Subcutaneous abdominal adipose tissue (tissue), 5 donors: ENCODE measurements at regions not wholly inside any gene's neighbourhood (a gene's known extent, or its start where the extent isn't known, plus 50 kb on each side); places are given as distances from the start of the nearest gene placed in this dataset.

Source experiments
- H3K27ac ChIP-seq: one replicate; pipeline ENCODE4 v1.7.0; 2013; ENCODE audit warnings: low read depth, mild to moderate bottlenecking, inconsistent platforms, low read length, moderate library complexity
- H3K27me3 ChIP-seq, 5 donors: one replicate each; pipeline ENCODE4 v1.7.0; 2013; ENCODE audit warnings: low read length in 5 of 5, inconsistent platforms in 1 of 5; ENCODE audit not compliant: control insufficient read depth in 5 of 5, insufficient read depth in 4 of 5
- H3K36me3 ChIP-seq, 5 donors: one replicate each; pipeline ENCODE4 v1.7.0; 2013; ENCODE audit warnings: low read length in 5 of 5; ENCODE audit not compliant: control insufficient read depth in 5 of 5, insufficient read depth in 5 of 5
- H3K4me1 ChIP-seq, 5 donors: one replicate each; pipeline ENCODE4 v1.7.0; 2013; ENCODE audit warnings: low read length in 5 of 5, mild to moderate bottlenecking in 3 of 5, moderate library complexity in 1 of 5; ENCODE audit not compliant: control insufficient read depth in 5 of 5, insufficient read depth in 5 of 5
- H3K4me3 ChIP-seq, 5 donors: one replicate each; pipeline ENCODE4 v1.7.0; 2013; ENCODE audit warnings: low read length in 5 of 5, low read depth in 1 of 5
- H3K9ac ChIP-seq, 5 donors: one replicate each; pipeline ENCODE4 v1.7.0; 2013; ENCODE audit warnings: low read length in 5 of 5, mild to moderate bottlenecking in 4 of 5, moderate library complexity in 3 of 5
- H3K9me3 ChIP-seq, 5 donors: one replicate each; pipeline ENCODE4 v1.7.0; 2013; ENCODE audit warnings: low read length in 5 of 5; ENCODE audit not compliant: control insufficient read depth in 5 of 5
- donor health status: healthy.
- donor health status: healthy.
- donor health status: healthy.
- donor health status: healthy.
- donor health status: healthy.

DNA sequence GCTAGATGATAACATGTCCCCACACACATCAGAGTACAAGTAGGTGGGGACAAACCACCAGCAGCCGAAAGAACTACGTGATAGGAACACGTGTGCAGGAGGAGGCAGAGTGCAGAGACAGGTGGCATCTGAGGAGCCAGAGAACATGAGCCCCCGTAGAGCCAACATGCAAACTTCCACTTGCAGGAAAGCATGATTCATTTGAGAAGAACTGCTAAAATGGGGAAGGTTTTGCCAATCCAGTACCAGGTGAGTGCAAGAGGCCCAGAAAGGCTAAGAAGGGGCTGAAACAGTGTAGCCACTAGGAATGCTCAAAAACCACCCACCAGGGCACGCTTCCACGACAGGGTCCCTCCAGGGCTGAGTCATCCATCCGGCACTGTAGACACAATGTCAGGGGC is 149.8 kb upstream of the TENM3 start:
- Histone ChIP-seq H3K27me3 (no peaks in the 10 kb centered on the region), H3K4me1 (no peaks in the 10 kb centered on the region), H3K4me3 (no peak overlapping the region), H3K9ac (no peak overlapping the region), H3K27ac (no peak overlapping the region), H3K36me3 (no peaks in the 10 kb centered on the region), H3K9me3 (peaks cover 0 to 9% (median 2%) of the 10 kb centered on the region in 5 donors)

DNA sequence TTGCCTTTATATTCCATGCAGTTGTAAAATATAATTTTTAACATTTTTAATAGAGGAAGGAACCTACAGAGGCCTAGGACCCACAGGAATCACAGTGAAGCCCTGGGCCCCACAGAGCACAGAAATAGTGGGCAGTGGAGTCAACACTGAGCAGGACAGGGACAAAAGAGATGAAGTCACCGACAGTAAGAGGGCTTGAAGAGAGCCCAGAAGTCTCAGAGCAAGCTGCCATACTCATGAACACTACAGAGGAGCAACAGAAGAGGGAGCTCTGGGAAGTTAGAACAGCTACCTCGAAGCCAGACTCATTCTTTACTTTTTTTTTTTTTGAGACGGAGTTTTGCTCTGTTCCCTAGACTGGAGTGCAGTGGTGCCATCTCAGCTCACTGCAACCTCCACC is 149.3 kb upstream of the TENM3 start:
- H3K27me3 ChIP-seq: no peaks in the 10 kb centered on the region
- no peaks in the 10 kb centered on the region for H3K4me1 ChIP-seq
- H3K4me3 ChIP-seq: no peak overlapping the region
- H3K9me3 ChIP-seq: peaks cover 0 to 10% (median 2%) of the 10 kb centered on the region in 5 donors
- no peak overlapping the region for H3K27ac ChIP-seq
- no peak overlapping the region for H3K9ac ChIP-seq
- no peaks in the 10 kb centered on the region for H3K36me3 ChIP-seq

DNA sequence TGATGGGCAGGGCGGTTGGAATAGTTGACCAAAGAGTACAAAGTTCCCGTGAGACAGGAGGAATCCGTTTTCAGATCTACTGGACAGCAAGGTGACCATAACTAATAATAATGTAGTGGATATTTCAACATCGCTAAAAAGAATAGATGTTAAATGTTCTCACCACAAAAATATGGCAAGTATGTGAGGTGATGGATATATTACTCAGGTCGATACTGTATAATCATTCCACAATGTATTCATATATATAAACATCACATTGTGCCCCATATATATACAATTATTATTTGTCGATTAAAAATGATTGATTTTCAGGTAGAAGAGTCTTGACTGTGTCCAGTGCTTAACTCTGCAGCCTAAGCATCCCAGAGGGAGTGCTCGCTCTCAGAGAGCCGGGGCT is 141.6 kb upstream of the TENM3 start:
- Histone ChIP-seq H3K4me3 (no peak overlapping the region), H3K36me3 (no peaks in the 10 kb centered on the region), H3K4me1 (no peaks in the 10 kb centered on the region), H3K9me3 (peaks cover 0 to 10% (median 2%) of the 10 kb centered on the region in 5 donors), H3K27ac (no peak overlapping the region), H3K9ac (no peak overlapping the region), H3K27me3 (no peaks in the 10 kb centered on the region)

DNA sequence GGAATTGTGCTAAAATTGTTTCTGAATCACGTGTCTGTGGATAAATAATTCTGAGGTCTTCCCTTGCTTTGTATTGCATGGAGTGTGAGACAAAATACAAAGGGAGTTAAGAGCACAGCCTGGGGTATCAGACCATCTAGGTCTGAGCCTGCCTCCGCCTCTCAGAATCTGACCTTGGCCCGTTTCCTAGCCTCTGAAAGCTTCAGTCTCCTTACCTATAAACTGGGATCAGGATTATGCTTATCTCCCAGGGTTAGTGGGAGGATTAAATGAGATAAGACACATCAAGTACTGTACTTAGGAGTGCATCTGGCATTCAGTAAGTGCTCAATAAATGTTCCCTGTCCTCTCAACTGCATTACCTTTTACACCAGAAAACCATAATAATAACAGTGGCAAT is 140.6 kb upstream of the TENM3 start:
- no peak overlapping the region for H3K9ac ChIP-seq
- peaks cover 0 to 10% (median 0%) of the 10 kb centered on the region in 5 donors for H3K9me3 ChIP-seq
- H3K4me1 ChIP-seq: no peaks in the 10 kb centered on the region
- H3K4me3 ChIP-seq: no peak overlapping the region
- no peaks in the 10 kb centered on the region for H3K36me3 ChIP-seq
- H3K27me3 ChIP-seq: no peaks in the 10 kb centered on the region
- no peak overlapping the region for H3K27ac ChIP-seq

DNA sequence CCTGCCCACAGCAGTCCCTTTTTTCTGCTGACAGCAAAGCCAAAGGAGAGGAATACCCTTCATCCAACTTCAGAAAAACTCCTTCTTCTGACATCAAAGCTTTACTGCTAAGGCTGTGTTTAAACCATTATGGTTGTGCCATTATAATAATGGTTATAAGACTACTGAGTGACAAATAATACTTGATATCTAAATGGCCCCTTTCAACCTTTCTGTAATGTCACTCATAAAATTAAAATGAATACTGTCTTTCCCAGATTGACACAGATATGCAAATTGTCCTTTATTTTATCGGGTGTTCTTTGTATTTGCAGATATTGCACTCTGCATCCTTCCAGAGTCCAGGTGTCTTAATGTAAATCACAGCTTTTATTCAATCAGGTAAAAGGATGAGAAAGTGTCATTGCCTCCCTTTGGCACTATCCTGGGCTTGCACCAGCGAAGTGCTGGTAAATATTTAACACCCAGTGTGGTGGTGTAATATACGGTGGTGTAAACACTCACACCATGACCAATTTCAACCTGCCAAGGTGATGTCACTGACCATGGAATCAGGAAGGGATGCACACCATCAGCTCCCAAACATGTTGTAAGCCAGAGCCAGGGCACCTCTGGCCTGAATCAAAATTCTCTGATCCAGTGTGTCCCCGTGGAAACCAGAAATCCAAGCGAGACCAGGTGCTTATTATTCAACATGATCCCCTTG is 139.4 kb upstream of the TENM3 start:
- no peak overlapping the region for H3K27ac ChIP-seq
- no peaks in the 10 kb centered on the region for H3K36me3 ChIP-seq
- H3K9me3 ChIP-seq: no peaks in the 10 kb centered on the region
- no peak overlapping the region for H3K9ac ChIP-seq
- H3K4me1 ChIP-seq: no peaks in the 10 kb centered on the region
- H3K4me3 ChIP-seq: no peak overlapping the region
- no peaks in the 10 kb centered on the region for H3K27me3 ChIP-seq

DNA sequence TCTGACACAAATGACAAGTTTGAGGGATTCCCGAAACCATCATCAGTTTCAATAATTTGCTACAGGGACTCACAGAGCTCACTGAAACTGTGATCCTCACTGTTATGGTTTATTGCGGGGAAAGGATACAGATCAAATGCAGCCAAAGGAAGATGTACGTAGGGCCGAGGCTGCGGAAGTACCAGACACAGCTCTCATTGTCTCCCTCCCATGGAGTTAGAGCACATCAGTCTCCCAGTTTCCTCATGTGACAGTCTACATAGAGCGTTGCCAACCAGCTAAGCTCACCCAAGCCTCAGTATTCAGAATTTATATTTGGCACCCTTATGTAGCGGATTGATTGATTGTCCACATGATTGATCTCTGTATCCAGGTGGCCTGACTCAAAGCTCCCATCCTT is 137.8 kb upstream of the TENM3 start:
- Histone ChIP-seq H3K4me1 (no peaks in the 10 kb centered on the region), H3K4me3 (no peak overlapping the region), H3K27me3 (no peaks in the 10 kb centered on the region), H3K36me3 (no peaks in the 10 kb centered on the region), H3K9ac (no peak overlapping the region), H3K9me3 (no peaks in the 10 kb centered on the region), H3K27ac (no peak overlapping the region)

DNA sequence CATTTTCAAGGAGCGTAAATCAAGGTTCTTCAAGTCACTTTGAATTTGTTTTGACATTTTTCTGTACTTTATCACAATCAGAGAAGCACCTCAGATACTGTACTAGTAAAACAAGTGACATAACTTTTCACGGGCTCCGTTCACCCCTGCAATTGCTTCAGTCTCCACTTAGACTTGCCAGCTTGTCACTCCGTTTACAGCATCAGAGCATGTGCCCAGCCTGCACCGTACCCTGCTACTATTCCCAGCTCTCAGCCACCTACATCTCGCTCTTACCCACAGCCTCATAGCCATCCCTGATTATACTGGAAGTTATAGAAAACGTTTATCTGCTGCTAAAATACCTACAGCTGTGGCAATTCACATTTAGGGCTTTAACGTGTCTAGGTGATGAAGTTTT is 135.3 kb upstream of the TENM3 start:
- Histone ChIP-seq H3K4me1 (no peaks in the 10 kb centered on the region), H3K9ac (no peak overlapping the region), H3K9me3 (no peaks in the 10 kb centered on the region), H3K27ac (no peak overlapping the region), H3K4me3 (no peak overlapping the region), H3K27me3 (no peaks in the 10 kb centered on the region), H3K36me3 (no peaks in the 10 kb centered on the region)

DNA sequence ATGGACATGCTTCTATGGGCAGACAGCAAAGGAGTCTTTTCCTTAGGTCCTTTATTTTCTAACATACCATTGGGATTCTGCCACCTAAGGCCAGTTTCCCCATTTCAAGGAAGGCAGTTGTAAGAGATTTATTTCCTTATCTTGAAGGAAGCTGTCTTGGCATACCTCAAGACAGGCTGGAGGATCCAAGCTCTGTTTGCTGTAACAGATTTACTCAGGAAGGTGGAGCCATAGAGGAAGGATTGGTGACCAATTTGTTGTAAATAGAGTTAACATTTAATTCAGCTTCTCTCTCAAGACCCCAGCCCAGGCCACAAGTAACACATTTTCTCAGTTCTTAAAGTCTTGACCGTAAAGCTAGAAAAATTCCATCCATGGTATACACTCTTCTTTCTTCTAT is 131.6 kb upstream of the TENM3 start:
- H3K9me3 ChIP-seq: no peaks in the 10 kb centered on the region
- no peak overlapping the region for H3K27ac ChIP-seq
- no peaks in the 10 kb centered on the region for H3K36me3 ChIP-seq
- no peak overlapping the region for H3K4me3 ChIP-seq
- no peaks in the 10 kb centered on the region for H3K4me1 ChIP-seq
- H3K9ac ChIP-seq: no peak overlapping the region
- no peaks in the 10 kb centered on the region for H3K27me3 ChIP-seq

DNA sequence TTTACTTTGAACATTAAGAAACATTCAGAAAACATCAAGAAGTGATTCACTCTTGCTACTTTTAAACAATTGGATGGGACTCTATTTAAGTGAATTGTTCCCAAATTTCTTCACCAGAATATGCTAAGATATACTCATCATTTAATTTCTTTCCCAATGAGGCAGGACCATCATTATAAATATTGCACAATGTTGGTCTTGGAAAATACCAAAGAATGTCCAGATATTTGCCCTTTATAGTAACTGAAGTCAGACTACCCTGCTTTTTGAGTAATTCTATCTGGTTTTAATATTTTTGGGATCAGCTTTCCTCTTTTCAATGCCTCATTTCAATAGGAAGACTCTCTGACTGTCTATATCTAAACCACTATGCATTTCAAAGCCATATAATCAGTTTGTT is 129.4 kb upstream of the TENM3 start:
- Histone ChIP-seq H3K36me3 (no peaks in the 10 kb centered on the region), H3K4me1 (no peaks in the 10 kb centered on the region), H3K4me3 (no peak overlapping the region), H3K9ac (no peak overlapping the region), H3K27ac (no peak overlapping the region), H3K9me3 (peaks cover 0 to 2% (median 0%) of the 10 kb centered on the region in 5 donors), H3K27me3 (no peaks in the 10 kb centered on the region)

DNA sequence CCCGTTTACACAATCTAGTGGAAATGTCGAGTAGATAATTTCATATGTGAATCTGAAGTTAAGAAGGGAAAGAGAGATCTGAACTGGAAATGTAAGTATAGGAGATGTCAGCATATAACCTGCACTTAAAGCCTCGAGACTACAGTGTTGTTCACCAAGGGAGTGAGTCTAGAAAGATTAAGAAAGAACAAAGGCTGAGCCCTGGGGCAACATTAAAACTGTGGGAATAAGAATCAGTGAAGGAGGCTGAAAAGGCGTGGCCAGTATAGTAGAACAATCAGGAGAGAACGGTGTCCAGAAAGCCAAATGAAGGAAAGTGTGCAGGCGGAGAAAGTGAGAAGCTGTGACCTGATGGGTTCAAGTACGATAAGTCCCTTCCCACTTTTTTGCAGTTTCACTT is 118.8 kb upstream of the TENM3 start:
- Histone ChIP-seq H3K4me1 (no peaks in the 10 kb centered on the region), H3K27ac (no peak overlapping the region), H3K9me3 (peaks cover 0 to 8% (median 4%) of the 10 kb centered on the region in 5 donors), H3K27me3 (no peaks in the 10 kb centered on the region), H3K9ac (no peak overlapping the region), H3K36me3 (no peaks in the 10 kb centered on the region), H3K4me3 (no peak overlapping the region)
